GM23338 (cell line): ENCODE measurements at regions not wholly inside any gene's neighbourhood (a gene's known extent, or its start where the extent isn't known, plus 50 kb on each side); places are given as distances from the start of the nearest gene placed in this dataset.

Experiments used
- ATAC-seq: fragments of 200-7000 bp; cut with Tn5 transposase; 3 replicates; pipeline ENCODE4 v1.9.1; 2020
- DNase-seq: peaks from one replicate; pipeline ENCODE4 v3.0.0-alpha.2; 2015; ENCODE audit warnings: low spot score
- H2AFZ ChIP-seq: fragments of 200-600 bp; sonication (generic); 2 replicates; pipeline ENCODE4 v1.8.0; 2016; ENCODE audit warnings: antibody characterized with exemption, mild to moderate bottlenecking, moderate library complexity
- H3F3A ChIP-seq: fragments of 200-600 bp; sonication (generic); replicated peaks from 2 replicates; pipeline ENCODE4 v1.8.0; 2017; ENCODE audit warnings: antibody characterized with exemption, mixed run types, low read depth
- H3K27ac ChIP-seq: fragments of 200-600 bp; sonication (generic); 2 replicates; pipeline ENCODE4 v1.6.1; 2016; ENCODE audit warnings: low read depth
- H3K27me3 ChIP-seq: fragments of 200-600 bp; sonication (generic); 2 replicates; pipeline ENCODE4 v1.8.0; 2016; ENCODE audit warnings: mild to moderate bottlenecking, mixed run types, moderate library complexity; ENCODE audit not compliant: insufficient read depth
- H3K36me3 ChIP-seq: fragments of 200-600 bp; sonication (generic); 2 replicates; pipeline ENCODE4 v1.8.0; 2016; ENCODE audit warnings: mild to moderate bottlenecking; ENCODE audit not compliant: insufficient read depth
- H3K4me1 ChIP-seq: fragments of 200-600 bp; sonication (generic); 2 replicates; pipeline ENCODE4 v1.8.0; 2016; ENCODE audit warnings: mild to moderate bottlenecking, moderate library complexity; ENCODE audit not compliant: insufficient read depth
- H3K4me2 ChIP-seq: fragments of 200-600 bp; sonication (generic); 2 replicates; pipeline ENCODE4 v1.7.1; 2017; ENCODE audit warnings: mixed run types
- H3K4me3 ChIP-seq: fragments of 200-600 bp; sonication (generic); 2 replicates; pipeline ENCODE4 v1.6.1; 2016; ENCODE audit warnings: mixed run types
- H3K79me2 ChIP-seq: fragments of 200-600 bp; sonication (generic); replicated peaks from 2 replicates; pipeline ENCODE4 v1.8.0; 2017; ENCODE audit warnings: mild to moderate bottlenecking; ENCODE audit not compliant: insufficient read depth
- H3K9me2 ChIP-seq: fragments of 200-600 bp; sonication (generic); 2 replicates; pipeline ENCODE4 v1.8.0; 2017; ENCODE audit not compliant: insufficient read depth
- H4K20me1 ChIP-seq: fragments of 200-600 bp; sonication (generic); replicated peaks from 2 replicates; pipeline ENCODE4 v1.8.0; 2017; ENCODE audit warnings: mild to moderate bottlenecking; ENCODE audit not compliant: insufficient read depth
- H3K27ac Mint-ChIP-seq: 2 replicates; pipeline ENCODE4 v1.8.0; 2020; ENCODE audit warnings: inconsistent platforms, mild to moderate bottlenecking, moderate library complexity, mixed read lengths
- H3K27me3 Mint-ChIP-seq: 3 replicates; pipeline ENCODE4 v1.8.0; 2022; ENCODE audit warnings: low read depth, mild to moderate bottlenecking, moderate library complexity, mixed read lengths, inconsistent platforms; ENCODE audit not compliant: insufficient read depth, poor library complexity
- H3K36me3 Mint-ChIP-seq: 3 replicates; pipeline ENCODE4 v1.8.0; 2021; ENCODE audit warnings: low read depth, mild to moderate bottlenecking, inconsistent platforms, moderate library complexity, mixed read lengths
- H3K4me1 Mint-ChIP-seq: 3 replicates; pipeline ENCODE4 v1.8.0; 2020; ENCODE audit warnings: mild to moderate bottlenecking, inconsistent platforms, mixed read lengths
- H3K4me3 Mint-ChIP-seq: 3 replicates; pipeline ENCODE4 v1.8.0; 2021; ENCODE audit warnings: moderate library complexity, mild to moderate bottlenecking, inconsistent platforms, mixed read lengths
- H3K9me3 Mint-ChIP-seq: 3 replicates; pipeline ENCODE4 v1.8.0; 2020; ENCODE audit warnings: moderate library complexity, mild to moderate bottlenecking, inconsistent platforms, mixed read lengths
- CTCF ChIP-seq, 2 experiments: fragments of 200-600 bp in 1 of 2; sonication (generic) in 1 of 2; conservative IDR thresholded peaks; 2 replicates each; pipeline versions ENCODE4 v1.5.1 to v1.6.1; 2016 to 2017; ENCODE audit warnings: antibody characterized with exemption in 2 of 2, low read depth in 2 of 2, mild to moderate bottlenecking in 2 of 2, moderate library complexity in 1 of 2
- EZH2phosphoT487 ChIP-seq: fragments of 200-600 bp; sonication (generic); IDR thresholded peaks from one replicate; pipeline ENCODE4 v1.8.1; 2018; ENCODE audit warnings: antibody characterized with exemption; ENCODE audit not compliant: unreplicated experiment
- JUNB ChIP-seq: IDR thresholded peaks from one replicate; pipeline ENCODE4 v1.6.1; 2016; ENCODE audit warnings: antibody characterized with exemption; ENCODE audit not compliant: unreplicated experiment
- POLR2AphosphoS5 ChIP-seq: IDR thresholded peaks from 2 replicates; pipeline ENCODE4 v1.6.1; 2016; ENCODE audit warnings: antibody characterized with exemption, low read depth
- STAT1 ChIP-seq: IDR thresholded peaks from one replicate; pipeline ENCODE4 v1.6.1; 2016; ENCODE audit warnings: antibody characterized with exemption; ENCODE audit not compliant: unreplicated experiment
- ZNF462 ChIP-seq: fragments of 250-450 bp; sonication (Bioruptor Pico); IDR thresholded peaks from 2 replicates; pipeline ENCODE4 v1.5.0; 2020; ENCODE audit warnings: mild to moderate bottlenecking, moderate library complexity

- no peak for TF ChIP-seq ZNF462 (CRISPR knock-in tag)
- no peak for TF ChIP-seq EZH2phosphoT487
Measured at GRCh38 chr12:76288218-76288617, 60.0 kb downstream of the BBS10 start (continued).

GRCh38 chr12:76284816-76285750 lies 63.1 kb downstream of the BBS10 start:
- Histone ChIP-seq H3K4me3 (no peak overlapping the region), H3K4me2 (no peak overlapping the region), H4K20me1 (no peaks in the 10 kb centered on the region), H2AFZ (0 out of 2 replicates have a peak overlapping the region, but pooled peaks have one; percentile 33), H3K27me3 (no peaks in the 10 kb centered on the region), H3K27ac (no peak overlapping the region), H3K4me1 (peaks cover 7% of the 10 kb centered on the region), H3K36me3 (no peaks in the 10 kb centered on the region), H3K79me2 (no peaks in the 10 kb centered on the region), H3K9me2 (peaks cover 8% of the 10 kb centered on the region), H3F3A (no peaks in the 10 kb centered on the region)
- Mint-ChIP-seq H3K27ac (0 out of 2 replicates have a peak overlapping the region, but pooled peaks have one; percentile 22), H3K9me3 (no peaks in the 10 kb centered on the region; the same call in 2 of the 3 replicates), H3K4me1 (peaks cover 7% of the 10 kb centered on the region), H3K27me3 (peaks cover 2% of the 10 kb centered on the region), H3K4me3 (no peak overlapping the region), H3K36me3 (no peaks in the 10 kb centered on the region)
- ATAC-seq (peak; percentile 88), DNase-seq (peak; percentile 25)
- TF ChIP-seq STAT1 = no peak
- peak in 1 of 2 experiments; percentile 32; a peak in 2 of 4 replicates for TF ChIP-seq CTCF (conservative IDR thresholded peaks at IDR 0.05; ENCODE audit: low read depth in 2 of 2)
- no peak for TF ChIP-seq JUNB
- TF ChIP-seq POLR2AphosphoS5 = no peak
- TF ChIP-seq ZNF462 (CRISPR knock-in tag) = no peak
